Ovary (tissue), 3 donors: ENCODE measurements at regions not wholly inside any gene's neighbourhood (a gene's known extent, or its start where the extent isn't known, plus 50 kb on each side); places are given as distances from the start of the nearest gene placed in this dataset.

ENCODE experiments used
- CTCF ChIP-seq, 3 donors: fragments of 450-650 bp in 2 of 3; fragments of 200-600 bp in 1 of 3; IDR thresholded peaks; one replicate each; pipeline versions ENCODE4 v1.5.1 to v1.8.0; 2016 to 2022; ENCODE audit warnings: antibody characterized with exemption in 3 of 3, mild to moderate bottlenecking in 1 of 3
- POLR2A ChIP-seq: fragments of 450-650 bp; IDR thresholded peaks from one replicate; pipeline ENCODE4 v1.6.1; 2017; ENCODE audit warnings: antibody characterized with exemption, mild to moderate bottlenecking, moderate library complexity
- donor health status: DM: no; HTN: no; CAD: no.

- TF ChIP-seq CTCF (IDR thresholded peaks at IDR 0.05) (no peak), POLR2A (no peak)
Measured at GRCh38 chr4:130034876-130035275, 938.9 kb downstream of the C4orf33 start.
